ENCODE measurements at regions not wholly inside any gene's neighbourhood (a gene's known extent, or its start where the extent isn't known, plus 50 kb on each side); places are given as distances from the start of the nearest gene placed in this dataset.

DNA sequence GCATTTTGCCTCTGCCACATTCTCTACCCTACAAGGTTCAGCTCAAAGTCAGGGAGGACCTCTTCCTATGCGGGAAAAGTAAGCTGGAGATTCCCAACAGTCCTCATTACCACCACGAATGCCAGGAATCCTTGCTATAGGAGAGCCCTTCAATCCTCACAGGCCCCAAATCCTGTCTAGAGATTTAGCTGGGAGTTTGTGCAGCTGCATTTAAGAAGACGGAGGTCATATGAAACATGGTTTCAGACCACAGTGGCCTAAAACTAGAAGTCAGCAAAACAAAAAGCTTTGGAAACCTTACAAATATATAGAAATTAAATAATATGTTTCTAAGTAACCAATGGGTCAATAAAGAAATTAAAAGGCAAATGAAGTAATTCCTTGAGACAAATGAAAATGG is 415.3 kb upstream of the SETBP1 start:
- TF ChIP-seq, protein P1, sequence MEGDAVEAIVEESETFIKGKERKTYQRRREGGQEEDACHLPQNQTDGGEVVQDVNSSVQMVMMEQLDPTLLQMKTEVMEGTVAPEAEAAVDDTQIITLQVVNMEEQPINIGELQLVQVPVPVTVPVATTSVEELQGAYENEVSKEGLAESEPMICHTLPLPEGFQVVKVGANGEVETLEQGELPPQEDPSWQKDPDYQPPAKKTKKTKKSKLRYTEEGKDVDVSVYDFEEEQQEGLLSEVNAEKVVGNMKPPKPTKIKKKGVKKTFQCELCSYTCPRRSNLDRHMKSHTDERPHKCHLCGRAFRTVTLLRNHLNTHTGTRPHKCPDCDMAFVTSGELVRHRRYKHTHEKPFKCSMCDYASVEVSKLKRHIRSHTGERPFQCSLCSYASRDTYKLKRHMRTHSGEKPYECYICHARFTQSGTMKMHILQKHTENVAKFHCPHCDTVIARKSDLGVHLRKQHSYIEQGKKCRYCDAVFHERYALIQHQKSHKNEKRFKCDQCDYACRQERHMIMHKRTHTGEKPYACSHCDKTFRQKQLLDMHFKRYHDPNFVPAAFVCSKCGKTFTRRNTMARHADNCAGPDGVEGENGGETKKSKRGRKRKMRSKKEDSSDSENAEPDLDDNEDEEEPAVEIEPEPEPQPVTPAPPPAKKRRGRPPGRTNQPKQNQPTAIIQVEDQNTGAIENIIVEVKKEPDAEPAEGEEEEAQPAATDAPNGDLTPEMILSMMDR (IDR thresholded peaks at IDR 0.05; ENCODE audit: insufficient read depth, low read depth, low read length): no peak
- TF ChIP-seq EZH2 (IDR thresholded peaks at IDR 0.05; ENCODE audit: insufficient read depth, low read length): no peak
